ENCODE measurements at regions not wholly inside any gene's neighbourhood (a gene's known extent, or its start where the extent isn't known, plus 50 kb on each side); places are given as distances from the start of the nearest gene placed in this dataset.

- Mint-ChIP-seq H3K27me3 (ENCODE audit: unreplicated experiment) (no peaks in the 10 kb centered on the region), H3K9me3 (ENCODE audit: unreplicated experiment) (no peaks in the 10 kb centered on the region), H3K27ac (ENCODE audit: unreplicated experiment) (no peak overlapping the region), H3K4me1 (ENCODE audit: low read depth, unreplicated experiment) (no peaks in the 10 kb centered on the region), H3K36me3 (ENCODE audit: unreplicated experiment) (no peaks in the 10 kb centered on the region), H3K4me3 (ENCODE audit: unreplicated experiment) (no peak overlapping the region)
- no peak for DNase-seq
- no peak for TF ChIP-seq CTCF (IDR thresholded peaks at IDR 0.05; ENCODE audit: partially characterized antibody, unreplicated experiment)
Observed at GRCh38 chr1:218209351-218209861, 75.7 kb upstream of the RRP15 start.

GRCh38 chr1:218211241-218211640, 73.9 kb upstream of the RRP15 start:
- no peak for DNase-seq
- Mint-ChIP-seq H3K27me3 (ENCODE audit: unreplicated experiment) (no peaks in the 10 kb centered on the region), H3K9me3 (ENCODE audit: unreplicated experiment) (no peaks in the 10 kb centered on the region), H3K4me1 (ENCODE audit: low read depth, unreplicated experiment) (no peaks in the 10 kb centered on the region), H3K27ac (ENCODE audit: unreplicated experiment) (no peak overlapping the region), H3K4me3 (ENCODE audit: unreplicated experiment) (no peak overlapping the region), H3K36me3 (ENCODE audit: unreplicated experiment) (no peaks in the 10 kb centered on the region)
- TF ChIP-seq CTCF (IDR thresholded peaks at IDR 0.05; ENCODE audit: partially characterized antibody, unreplicated experiment), result no peak

- Mint-ChIP-seq H3K27ac (ENCODE audit: unreplicated experiment) (no peak overlapping the region), H3K27me3 (ENCODE audit: unreplicated experiment) (no peaks in the 10 kb centered on the region), H3K9me3 (ENCODE audit: unreplicated experiment) (no peaks in the 10 kb centered on the region), H3K4me1 (ENCODE audit: low read depth, unreplicated experiment) (no peaks in the 10 kb centered on the region), H3K36me3 (ENCODE audit: unreplicated experiment) (no peaks in the 10 kb centered on the region), H3K4me3 (ENCODE audit: unreplicated experiment) (no peak overlapping the region)
- TF ChIP-seq CTCF (IDR thresholded peaks at IDR 0.05; ENCODE audit: partially characterized antibody, unreplicated experiment), result no peak
- no peak for DNase-seq
Observed at GRCh38 chr1:218217040-218217439, 68.1 kb upstream of the RRP15 start.

- H3K27me3 Mint-ChIP-seq (ENCODE audit: unreplicated experiment), result no peaks in the 10 kb centered on the region
- H3K4me3 Mint-ChIP-seq (ENCODE audit: unreplicated experiment), result no peak overlapping the region
- H3K4me1 Mint-ChIP-seq (ENCODE audit: low read depth, unreplicated experiment), result no peaks in the 10 kb centered on the region
- DNase-seq, result no peak
- no peak for TF ChIP-seq CTCF (IDR thresholded peaks at IDR 0.05; ENCODE audit: partially characterized antibody, unreplicated experiment)
- no peak overlapping the region for H3K27ac Mint-ChIP-seq (ENCODE audit: unreplicated experiment)
- H3K36me3 Mint-ChIP-seq (ENCODE audit: unreplicated experiment), result no peaks in the 10 kb centered on the region
- no peaks in the 10 kb centered on the region for H3K9me3 Mint-ChIP-seq (ENCODE audit: unreplicated experiment)
Observed at GRCh38 chr1:218219460-218219859, 65.6 kb upstream of the RRP15 start.

GRCh38 chr1:218224101-218224500, 61.0 kb upstream of the RRP15 start:
- Mint-ChIP-seq H3K9me3 (ENCODE audit: unreplicated experiment) (no peaks in the 10 kb centered on the region), H3K36me3 (ENCODE audit: unreplicated experiment) (no peaks in the 10 kb centered on the region), H3K27me3 (ENCODE audit: unreplicated experiment) (no peaks in the 10 kb centered on the region), H3K4me1 (ENCODE audit: low read depth, unreplicated experiment) (no peaks in the 10 kb centered on the region), H3K4me3 (ENCODE audit: unreplicated experiment) (no peak overlapping the region), H3K27ac (ENCODE audit: unreplicated experiment) (no peak overlapping the region)
- no peak for DNase-seq
- no peak for TF ChIP-seq CTCF (IDR thresholded peaks at IDR 0.05; ENCODE audit: partially characterized antibody, unreplicated experiment)

All from glutamatergic neuron (in vitro differentiated cells).